ENCODE measurements at regions not wholly inside any gene's neighbourhood (a gene's known extent, or its start where the extent isn't known, plus 50 kb on each side); places are given as distances from the start of the nearest gene placed in this dataset.

- TF ChIP-seq ATF2 (CRISPR knock-in tag; IDR thresholded peaks at IDR 0.05; ENCODE audit: borderline replicate concordance, low read depth) (no peak), FOXJ3 (CRISPR knock-in tag; IDR thresholded peaks at IDR 0.05; ENCODE audit: borderline replicate concordance) (no peak)
Observed at GRCh38 chr6:84908304-84908904, 144.0 kb upstream of the TBX18 start (continued).

GRCh38 chr6:84906514-84906913 is 142.1 kb upstream of the TBX18 start:
- DNase-seq (ENCODE audit: low spot score) = no peak
- CTCF ChIA-PET = no interaction called here
- no peaks in the 10 kb centered on the region for H3K27me3 Mint-ChIP-seq (ENCODE audit: low read depth)

More at GRCh38 chr6:84906514-84906913, 142.1 kb upstream of the TBX18 start:
- Mint-ChIP-seq H3K4me1 (peaks cover 15% of the 10 kb centered on the region), H3K36me3 (no peaks in the 10 kb centered on the region), H3K4me3 (no peak overlapping the region), H3K9me3 (no peaks in the 10 kb centered on the region), H3K27ac (no peak overlapping the region)
- ATAC-seq = no peak
- TF ChIP-seq HMGA2 (CRISPR knock-in tag; IDR thresholded peaks at IDR 0.05) = no peak
- no peak for TF ChIP-seq ZNF396 (CRISPR knock-in tag; IDR thresholded peaks at IDR 0.05; ENCODE audit: borderline replicate concordance)
- no peak for TF ChIP-seq EMX1 (CRISPR knock-in tag; IDR thresholded peaks at IDR 0.05)
- no peak for TF ChIP-seq SMAD4 (CRISPR knock-in tag; IDR thresholded peaks at IDR 0.05)
- TF ChIP-seq PRRX2 (CRISPR knock-in tag; IDR thresholded peaks at IDR 0.05) = no peak
- TF ChIP-seq TP53 (CRISPR knock-in tag; IDR thresholded peaks at IDR 0.05) = no peak
- no peak for TF ChIP-seq ZNF532 (CRISPR knock-in tag; IDR thresholded peaks at IDR 0.05; ENCODE audit: borderline replicate concordance)
- TF ChIP-seq ARID4B (CRISPR knock-in tag; IDR thresholded peaks at IDR 0.05; ENCODE audit: borderline replicate concordance) = no peak
- TF ChIP-seq ZNF121 (CRISPR knock-in tag; IDR thresholded peaks at IDR 0.05) = no peak
- no peak for TF ChIP-seq IRF2 (CRISPR knock-in tag; IDR thresholded peaks at IDR 0.05; ENCODE audit: borderline replicate concordance, low read depth)
- no peak for TF ChIP-seq NR3C1 (CRISPR knock-in tag; conservative IDR thresholded peaks at IDR 0.05; ENCODE audit: low read depth)
- no peak for TF ChIP-seq AFF4 (CRISPR knock-in tag; IDR thresholded peaks at IDR 0.05; ENCODE audit: borderline replicate concordance)
- TF ChIP-seq ZNF425 (CRISPR knock-in tag; conservative IDR thresholded peaks at IDR 0.05) = no peak
- no peak for TF ChIP-seq RORB (CRISPR knock-in tag; IDR thresholded peaks at IDR 0.05)
- POLR2A ChIA-PET = no interaction called here

All from WTC11 (cell line).